HUES64 (cell line): ENCODE measurements at regions not wholly inside any gene's neighbourhood (a gene's known extent, or its start where the extent isn't known, plus 50 kb on each side); places are given as distances from the start of the nearest gene placed in this dataset.

ENCODE experiments used
- H3K27ac ChIP-seq: 2 replicates; pipeline ENCODE4 v1.7.0; 2013; ENCODE audit warnings: low read depth, low read length, inconsistent platforms
- H3K27me3 ChIP-seq: 2 replicates; pipeline ENCODE4 v1.6.1; 2013; ENCODE audit warnings: mild to moderate bottlenecking, low read length; ENCODE audit not compliant: insufficient read depth
- H3K36me3 ChIP-seq: 2 replicates; pipeline ENCODE4 v1.6.1; 2013; ENCODE audit warnings: mild to moderate bottlenecking, low read length; ENCODE audit not compliant: insufficient read depth
- H3K4me1 ChIP-seq: 2 replicates; pipeline ENCODE4 v1.6.1; 2013; ENCODE audit warnings: mild to moderate bottlenecking, low read length, moderate library complexity; ENCODE audit not compliant: insufficient read depth
- H3K4me3 ChIP-seq: 2 replicates; pipeline ENCODE4 v1.5.1; 2013; ENCODE audit warnings: mild to moderate bottlenecking, low read length, moderate library complexity
- H3K9ac ChIP-seq: 2 replicates; pipeline ENCODE4 v1.6.1; 2013; ENCODE audit warnings: mild to moderate bottlenecking, low read depth, low read length
- H3K9me3 ChIP-seq: 2 replicates; pipeline ENCODE4 v1.6.1; 2013; ENCODE audit warnings: low read depth, low read length; ENCODE audit not compliant: insufficient read depth
- WGBS: fragments of 150-250, 120-280 bp; methylation state at CpG from one replicate; pipeline ENCODE4 v1.1.7; 2013; ENCODE audit warnings: missing lambda C conversion rate; 5-methylcytosine and 5-hydroxymethylcytosine counted together

DNA sequence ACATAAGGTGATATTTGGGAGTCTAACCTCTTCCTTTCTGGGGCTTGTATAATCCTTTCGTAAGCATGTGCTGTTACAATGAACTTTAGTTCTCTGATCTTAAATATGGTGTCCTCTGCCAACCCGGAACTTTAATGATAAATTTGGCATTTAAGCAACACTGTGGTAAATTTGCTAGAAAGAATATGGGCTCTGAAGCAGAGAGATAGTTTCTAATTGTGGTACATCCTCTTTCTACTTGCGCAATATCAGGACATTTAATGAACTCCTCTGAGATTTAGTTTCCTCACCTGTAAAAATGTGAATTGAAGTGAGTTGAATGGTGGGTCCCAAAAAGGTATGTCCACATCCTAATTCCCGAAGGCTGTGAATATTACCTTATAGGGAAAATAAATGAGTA lies 364.7 kb downstream of the CAAP1 start:
- no peaks in the 10 kb centered on the region for H3K36me3 ChIP-seq
- WGBS: 94% methylated on average over 2 of the region's 4 CpGs

DNA sequence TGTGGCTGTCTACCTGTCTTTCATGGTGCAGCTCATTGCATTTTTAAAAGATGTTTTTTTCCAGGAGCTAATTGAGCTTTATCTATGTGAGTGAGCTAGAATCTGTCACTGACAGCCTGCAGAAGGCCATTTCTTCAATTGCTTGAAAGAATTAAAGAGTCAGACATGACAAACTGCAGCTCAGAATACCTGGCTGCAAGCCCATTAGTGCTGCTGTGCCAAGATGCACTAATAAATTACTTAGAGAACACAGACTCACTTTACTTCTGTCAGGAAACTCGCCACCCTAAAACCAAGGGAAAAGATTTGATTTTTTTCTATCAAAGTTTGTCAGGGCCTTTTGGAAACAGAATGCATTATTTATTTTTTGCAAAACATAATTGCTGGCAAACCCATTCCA lies 368.3 kb downstream of the CAAP1 start:
- H3K36me3 ChIP-seq: no peaks in the 10 kb centered on the region
- H3K9ac ChIP-seq: no peak overlapping the region
- no peaks in the 10 kb centered on the region for H3K27me3 ChIP-seq
- H3K4me1 ChIP-seq: no peaks in the 10 kb centered on the region
- H3K27ac ChIP-seq: no peak overlapping the region
- 100% methylated on average over 1 of the region's 1 CpG for WGBS
- no peaks in the 10 kb centered on the region for H3K9me3 ChIP-seq
- no peak overlapping the region for H3K4me3 ChIP-seq

More for the DNA sequence above, 364.7 kb downstream of the CAAP1 start:
- no peaks in the 10 kb centered on the region for H3K9me3 ChIP-seq
- H3K27me3 ChIP-seq: no peaks in the 10 kb centered on the region
- H3K4me1 ChIP-seq: no peaks in the 10 kb centered on the region
- no peak overlapping the region for H3K27ac ChIP-seq
- no peak overlapping the region for H3K9ac ChIP-seq
- no peak overlapping the region for H3K4me3 ChIP-seq

DNA sequence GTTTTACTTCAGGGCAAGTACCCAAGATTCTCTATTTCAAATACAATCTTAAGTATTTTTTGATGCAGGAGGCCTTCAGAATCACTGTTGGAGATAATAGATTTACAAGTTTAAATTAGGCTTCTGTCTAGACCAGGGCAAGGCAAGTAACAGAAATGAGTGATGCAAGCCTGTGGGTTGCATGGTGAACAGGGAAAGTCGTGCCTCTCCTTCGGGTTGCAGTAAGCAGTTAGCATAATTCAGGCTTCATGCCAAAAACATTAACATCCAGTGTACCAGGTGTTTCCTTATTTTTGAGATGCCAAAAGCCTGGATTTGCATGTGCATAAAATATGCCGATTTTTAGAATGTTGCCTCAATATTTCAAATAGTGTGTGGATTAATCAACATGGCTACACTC lies 369.0 kb downstream of the CAAP1 start:
- no peaks in the 10 kb centered on the region for H3K27me3 ChIP-seq
- no peaks in the 10 kb centered on the region for H3K36me3 ChIP-seq
- H3K9me3 ChIP-seq: no peaks in the 10 kb centered on the region
- no peak overlapping the region for H3K27ac ChIP-seq
- H3K4me3 ChIP-seq: no peak overlapping the region
- 92% methylated on average over 3 of the region's 3 CpGs for WGBS
- no peaks in the 10 kb centered on the region for H3K4me1 ChIP-seq
- H3K9ac ChIP-seq: no peak overlapping the region

DNA sequence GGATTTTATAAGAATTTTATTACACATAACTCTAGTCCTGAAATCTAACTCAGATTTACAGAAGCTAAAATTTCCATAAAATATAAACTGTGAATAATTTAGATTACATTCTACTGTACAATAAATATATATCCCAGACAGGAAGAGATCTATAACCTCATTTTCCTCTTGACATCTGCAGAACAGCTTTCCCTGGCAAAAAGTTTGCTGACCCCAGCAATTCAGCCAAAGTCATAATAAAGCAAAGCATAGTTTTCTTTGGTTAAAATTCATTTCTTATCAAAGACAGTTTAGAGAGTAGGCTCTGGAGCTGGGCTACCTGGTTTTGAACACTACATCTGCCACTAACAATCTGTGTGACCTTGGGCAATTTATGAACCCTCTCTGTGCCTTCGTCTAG lies 372.5 kb downstream of the CAAP1 start:
- Histone ChIP-seq H3K4me1 (no peaks in the 10 kb centered on the region), H3K27me3 (no peaks in the 10 kb centered on the region), H3K9me3 (no peaks in the 10 kb centered on the region), H3K27ac (no peak overlapping the region), H3K4me3 (no peak overlapping the region), H3K9ac (no peak overlapping the region), H3K36me3 (no peaks in the 10 kb centered on the region)
- WGBS: no CpG with 5 or more reads among the region's 1 CpG

GRCh38 chr9:26516773-26517343 lies 375.7 kb downstream of the CAAP1 start:
- Histone ChIP-seq H3K9ac (no peak overlapping the region), H3K9me3 (no peaks in the 10 kb centered on the region), H3K4me3 (no peak overlapping the region), H3K4me1 (no peaks in the 10 kb centered on the region), H3K27me3 (no peaks in the 10 kb centered on the region), H3K36me3 (no peaks in the 10 kb centered on the region), H3K27ac (no peak overlapping the region)
- WGBS: 100% methylated on average over 1 of the region's 1 CpG

GRCh38 chr9:26513730-26514129 lies 378.9 kb downstream of the CAAP1 start:
- H3K27me3 ChIP-seq: no peaks in the 10 kb centered on the region
- no peaks in the 10 kb centered on the region for H3K36me3 ChIP-seq
- H3K9ac ChIP-seq: no peak overlapping the region
- WGBS: 94% methylated on average over 4 of the region's 4 CpGs
- H3K4me1 ChIP-seq: no peaks in the 10 kb centered on the region
- H3K27ac ChIP-seq: no peak overlapping the region
- no peak overlapping the region for H3K4me3 ChIP-seq
- no peaks in the 10 kb centered on the region for H3K9me3 ChIP-seq

GRCh38 chr9:26510137-26510536 lies 382.5 kb downstream of the CAAP1 start:
- no peak overlapping the region for H3K4me3 ChIP-seq
- no peak overlapping the region for H3K27ac ChIP-seq
- H3K36me3 ChIP-seq: no peaks in the 10 kb centered on the region
- H3K4me1 ChIP-seq: no peaks in the 10 kb centered on the region
- H3K9me3 ChIP-seq: no peaks in the 10 kb centered on the region
- WGBS: 90% methylated on average over 2 of the region's 3 CpGs
- no peak overlapping the region for H3K9ac ChIP-seq
- H3K27me3 ChIP-seq: no peaks in the 10 kb centered on the region

DNA sequence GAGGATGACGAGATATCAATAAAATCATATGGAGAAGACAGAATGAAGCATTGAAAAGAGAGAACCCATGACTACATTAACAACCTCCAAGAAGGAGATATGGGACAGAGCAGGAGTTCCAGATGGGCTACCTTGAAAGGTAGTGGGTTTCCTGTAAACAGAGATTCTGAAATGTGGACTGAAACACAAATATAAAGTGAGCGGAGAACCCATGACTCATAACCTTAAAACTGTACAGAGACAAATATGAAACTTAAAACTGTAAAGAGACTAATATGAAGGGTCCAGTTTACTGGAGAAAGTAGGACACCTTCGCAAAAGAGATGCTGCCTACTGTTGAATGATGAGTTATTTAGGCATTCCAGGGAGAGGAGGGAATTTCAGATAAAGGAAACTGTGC lies 383.7 kb downstream of the CAAP1 start:
- WGBS: 99% methylated on average over 2 of the region's 3 CpGs

DNA sequence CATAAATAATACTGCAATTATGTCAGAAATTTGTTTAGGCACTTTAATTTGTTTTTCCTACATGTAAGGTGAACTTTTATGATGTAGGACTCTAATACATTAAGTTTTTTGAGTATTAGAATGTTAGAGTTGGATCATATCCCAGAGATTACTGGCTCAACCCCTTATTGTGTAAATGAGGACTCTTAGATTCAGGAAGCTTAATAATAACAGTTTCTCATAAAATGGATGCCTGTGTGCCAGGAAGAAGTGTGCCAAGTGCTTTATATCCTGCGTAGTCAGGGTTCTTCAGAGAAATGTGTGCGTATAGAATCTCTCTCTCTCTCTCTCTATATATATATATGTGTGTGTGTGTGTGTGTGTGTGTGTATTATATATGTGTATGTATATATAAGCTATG lies 388.5 kb downstream of the CAAP1 start:
- Histone ChIP-seq H3K27me3 (no peaks in the 10 kb centered on the region), H3K9ac (no peak overlapping the region), H3K27ac (no peak overlapping the region), H3K36me3 (no peaks in the 10 kb centered on the region), H3K4me3 (no peak overlapping the region), H3K9me3 (no peaks in the 10 kb centered on the region), H3K4me1 (no peaks in the 10 kb centered on the region)
- no CpG with 5 or more reads among the region's 2 CpGs for WGBS

More for the DNA sequence above, 383.7 kb downstream of the CAAP1 start:
- Histone ChIP-seq H3K9me3 (no peaks in the 10 kb centered on the region), H3K9ac (no peak overlapping the region), H3K36me3 (no peaks in the 10 kb centered on the region), H3K27ac (no peak overlapping the region), H3K27me3 (no peaks in the 10 kb centered on the region), H3K4me3 (no peak overlapping the region), H3K4me1 (no peaks in the 10 kb centered on the region)

DNA sequence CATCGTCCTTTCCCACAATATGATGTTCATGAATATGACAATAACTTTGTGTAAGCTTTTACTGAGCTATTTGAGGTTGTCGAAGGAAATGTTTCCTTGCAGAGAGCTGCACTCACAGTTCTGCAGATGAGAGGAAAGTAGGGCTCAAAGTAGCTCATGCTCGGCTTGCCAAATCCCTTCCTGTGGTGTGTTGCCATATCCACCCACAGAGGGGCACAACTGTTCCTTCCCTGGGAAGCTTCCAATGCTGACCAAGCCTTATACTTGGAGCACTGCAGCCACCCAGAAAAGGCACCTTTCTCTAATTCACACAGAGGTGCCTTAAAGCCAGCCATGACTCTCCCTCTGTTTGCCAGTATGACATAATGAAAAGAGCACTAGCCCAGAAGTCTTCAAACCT lies 390.3 kb downstream of the CAAP1 start:
- Histone ChIP-seq H3K36me3 (no peaks in the 10 kb centered on the region), H3K27me3 (no peaks in the 10 kb centered on the region), H3K4me3 (no peak overlapping the region), H3K9ac (no peak overlapping the region), H3K9me3 (0 out of 2 replicates have a peak, but pooled peaks cover 5% of the 10 kb centered on the region), H3K4me1 (no peaks in the 10 kb centered on the region), H3K27ac (no peak overlapping the region)
- 63% methylated on average over 2 of the region's 3 CpGs for WGBS

GRCh38 chr9:26500471-26500870 lies 392.1 kb downstream of the CAAP1 start:
- H3K9me3 ChIP-seq: 0 out of 2 replicates have a peak, but pooled peaks cover 10% of the 10 kb centered on the region
- no peak overlapping the region for H3K4me3 ChIP-seq
- no peak overlapping the region for H3K9ac ChIP-seq
- WGBS: 97% methylated on average over 2 of the region's 3 CpGs
- no peaks in the 10 kb centered on the region for H3K27me3 ChIP-seq
- no peaks in the 10 kb centered on the region for H3K4me1 ChIP-seq
- no peak overlapping the region for H3K27ac ChIP-seq
- H3K36me3 ChIP-seq: no peaks in the 10 kb centered on the region
